HT-29 (cell line): ENCODE measurements at regions not wholly inside any gene's neighbourhood (a gene's known extent, or its start where the extent isn't known, plus 50 kb on each side); places are given as distances from the start of the nearest gene placed in this dataset.

ENCODE experiments used
- DNase-seq: peaks from one replicate; pipeline ENCODE4 v3.0.0-alpha.2; 2015; ENCODE audit warnings: low spot score

DNA sequence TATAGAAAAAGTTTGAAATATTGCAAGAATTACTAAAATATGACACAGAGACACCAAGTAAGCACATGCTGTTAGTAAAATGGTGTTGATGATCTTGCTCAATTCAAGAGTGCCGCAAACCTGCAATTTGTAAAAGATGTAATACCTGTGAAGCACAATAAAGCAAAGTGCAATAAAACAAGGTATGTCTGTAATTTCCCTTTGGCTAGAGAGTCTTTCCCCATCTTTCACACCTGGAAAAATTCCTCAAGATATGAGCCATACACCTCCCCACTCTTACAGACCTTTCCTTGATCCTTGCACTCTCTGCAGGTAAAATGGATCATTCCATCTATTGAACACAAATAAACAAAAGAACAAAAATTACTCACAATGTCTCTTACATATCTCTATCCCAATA is 597.8 kb downstream of the EFNA5 start:
- no peak for DNase-seq

DNA sequence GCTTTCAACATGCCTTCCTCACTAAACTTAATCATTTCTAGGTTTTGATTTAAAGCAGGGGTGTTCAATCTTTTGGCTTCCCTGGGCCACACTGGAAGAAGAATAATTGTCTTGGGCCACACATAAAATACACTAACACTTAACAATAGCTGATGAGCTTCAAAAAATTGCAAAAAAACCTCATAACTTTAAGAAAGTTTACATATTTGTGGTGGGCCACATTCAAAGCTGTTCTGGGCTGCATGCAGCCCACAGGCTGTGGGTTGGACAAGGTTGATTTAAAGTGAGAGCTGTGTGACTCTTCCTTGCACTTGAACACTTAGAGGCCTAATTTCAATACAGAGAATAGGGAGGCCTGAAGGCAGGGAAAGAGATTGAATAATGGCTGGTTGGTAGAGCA is 598.3 kb downstream of the EFNA5 start:
- DNase-seq: no peak

DNA sequence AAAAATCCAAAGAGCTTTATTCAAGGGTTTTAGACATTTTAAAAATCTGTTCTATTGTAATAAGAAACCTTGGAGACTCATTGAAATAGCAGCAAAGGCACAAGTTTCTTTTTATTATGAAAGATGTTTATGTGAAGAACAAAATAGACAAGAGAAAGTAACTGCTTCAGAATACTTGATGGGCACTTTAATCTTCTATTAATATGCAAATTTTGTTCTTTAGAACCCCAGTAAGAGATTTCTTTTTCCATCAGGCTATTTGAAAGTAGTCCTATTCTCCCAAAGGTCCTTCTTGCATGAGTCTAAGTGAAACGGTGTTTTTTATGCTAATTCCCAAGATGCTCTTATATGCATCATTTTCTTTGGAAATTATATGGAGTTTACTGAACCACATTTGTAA is 602.0 kb downstream of the EFNA5 start:
- no peak for DNase-seq

DNA sequence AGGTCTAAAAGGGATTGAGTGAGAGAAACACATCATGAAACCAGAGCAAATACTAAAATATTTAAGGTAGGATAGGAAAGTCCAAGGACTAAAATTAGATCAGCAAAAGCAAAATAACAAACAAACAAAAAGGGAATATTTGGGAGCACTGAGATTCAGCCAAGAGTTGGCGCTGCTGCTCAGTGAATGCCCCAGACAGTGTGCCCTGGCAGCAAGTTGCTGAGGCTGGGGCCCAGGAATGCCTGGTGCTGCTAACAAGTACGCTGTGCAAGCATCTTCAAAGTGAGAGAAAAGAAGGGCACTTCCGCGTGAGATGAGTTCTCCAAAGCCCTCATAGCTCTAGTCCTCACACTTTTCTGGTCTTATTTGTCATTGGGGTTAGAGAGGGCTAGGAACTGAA is 603.3 kb downstream of the EFNA5 start:
- DNase-seq: no peak

DNA sequence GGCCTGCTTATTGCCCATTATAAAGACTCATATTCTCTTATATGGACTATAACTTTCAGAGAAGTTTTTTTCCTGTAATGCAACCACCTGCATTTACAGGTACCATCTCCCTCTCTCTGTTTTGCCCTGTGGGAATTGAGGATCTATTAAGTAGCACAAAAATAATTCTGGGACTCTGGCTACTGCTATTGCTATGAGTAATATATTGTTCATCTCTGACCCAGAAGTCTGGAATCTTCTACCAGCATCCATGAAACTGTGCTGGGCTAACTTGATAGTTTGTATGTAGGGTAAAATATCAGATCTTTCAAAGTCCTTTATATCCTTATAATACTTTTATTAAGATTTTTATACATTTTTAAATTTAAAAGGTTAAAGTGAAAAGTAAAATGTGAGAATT is 607.2 kb downstream of the EFNA5 start:
- no peak for DNase-seq

DNA sequence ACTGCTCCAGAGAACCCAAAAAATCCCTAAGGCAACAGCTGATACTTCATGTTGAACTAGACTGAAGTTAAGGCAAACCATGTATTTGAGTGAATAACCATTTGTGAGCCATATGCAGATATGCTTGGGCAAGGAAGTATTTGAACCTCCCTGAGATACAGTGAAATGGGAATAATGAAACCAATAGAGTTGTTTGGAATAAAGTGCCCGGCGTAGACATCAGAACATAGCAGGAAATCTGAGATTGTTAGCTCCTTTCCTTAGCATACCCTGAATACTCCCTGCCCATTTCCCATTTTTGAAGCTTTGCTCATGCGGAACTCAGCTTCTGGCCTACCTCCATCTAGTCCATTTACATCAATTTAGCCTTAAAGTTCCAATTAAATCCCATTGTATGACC is 611.9 kb downstream of the EFNA5 start:
- DNase-seq: no peak

DNA sequence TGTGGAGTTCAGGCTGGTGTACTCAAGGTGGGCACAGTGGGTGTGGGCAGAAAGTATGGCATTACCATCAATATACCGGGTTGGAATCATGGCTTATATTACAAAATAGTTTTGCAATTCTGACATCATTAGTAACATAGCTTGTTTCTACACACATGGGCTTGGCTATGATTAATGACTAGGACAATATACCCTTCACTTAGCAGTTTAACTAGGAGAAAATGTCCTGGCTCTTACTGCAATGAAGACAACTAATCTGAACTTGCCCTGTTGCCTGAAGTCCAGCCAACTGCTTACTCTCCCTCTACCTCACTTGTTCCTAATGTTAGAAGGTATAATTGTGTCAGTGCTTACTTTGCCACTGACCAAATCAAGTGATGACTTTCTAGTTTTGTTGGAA is 612.5 kb downstream of the EFNA5 start:
- DNase-seq: no peak

DNA sequence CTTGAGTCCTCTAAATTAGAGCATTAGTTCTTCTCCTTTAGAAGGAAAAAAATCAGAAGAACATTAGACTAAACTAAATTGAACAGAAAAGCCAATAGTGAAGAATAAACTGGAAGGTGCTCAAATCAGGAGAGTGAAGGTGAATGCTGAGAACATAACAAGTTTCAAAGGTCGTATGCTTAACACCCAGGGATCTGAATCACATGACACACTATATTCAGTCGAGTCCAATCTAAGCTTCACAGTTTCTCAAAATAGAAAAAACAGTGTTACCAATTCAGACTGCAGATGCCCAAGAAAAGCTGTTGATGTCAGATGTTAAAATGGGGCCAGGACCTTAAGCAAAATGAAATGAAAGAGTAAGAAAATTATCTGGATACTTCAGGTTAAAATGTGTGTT is 614.5 kb downstream of the EFNA5 start:
- DNase-seq: no peak

DNA sequence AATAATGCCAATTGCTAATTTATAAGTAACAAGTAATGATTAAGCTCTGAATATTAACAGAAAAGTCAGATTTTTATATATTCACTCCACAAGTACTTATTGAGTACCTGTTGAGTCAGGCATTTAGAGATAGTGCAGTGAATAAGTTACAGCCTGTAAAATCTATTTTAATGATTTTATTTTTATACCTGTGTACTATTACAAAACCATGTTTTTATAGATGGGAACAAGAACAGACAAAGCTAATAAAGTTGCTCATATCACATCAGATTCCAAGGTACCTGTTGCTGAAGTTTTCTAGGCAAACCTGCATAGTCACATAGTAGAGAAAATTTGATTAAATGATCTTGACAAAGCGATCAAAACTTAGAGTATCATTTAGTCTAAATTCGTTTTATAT is 623.7 kb downstream of the EFNA5 start:
- DNase-seq: no peak

DNA sequence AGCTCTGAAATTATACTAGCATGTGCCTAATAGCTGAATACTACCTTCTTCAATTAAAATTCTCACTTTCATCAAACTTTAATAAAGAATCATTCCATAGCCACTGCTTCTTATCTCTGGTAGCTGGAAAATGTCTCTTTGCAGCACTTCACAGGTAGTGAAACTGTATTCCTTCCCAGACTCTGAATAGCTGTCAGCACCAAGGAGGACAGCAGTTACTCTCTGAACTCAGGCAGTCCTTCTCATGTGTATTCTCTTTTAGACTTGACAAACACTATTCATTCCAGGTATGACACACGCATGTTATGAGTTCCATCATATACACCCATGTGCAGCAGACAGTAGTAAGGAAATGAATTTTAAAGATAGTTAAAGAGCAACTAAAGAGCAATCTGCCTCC is 627.1 kb downstream of the EFNA5 start:
- no peak for DNase-seq

DNA sequence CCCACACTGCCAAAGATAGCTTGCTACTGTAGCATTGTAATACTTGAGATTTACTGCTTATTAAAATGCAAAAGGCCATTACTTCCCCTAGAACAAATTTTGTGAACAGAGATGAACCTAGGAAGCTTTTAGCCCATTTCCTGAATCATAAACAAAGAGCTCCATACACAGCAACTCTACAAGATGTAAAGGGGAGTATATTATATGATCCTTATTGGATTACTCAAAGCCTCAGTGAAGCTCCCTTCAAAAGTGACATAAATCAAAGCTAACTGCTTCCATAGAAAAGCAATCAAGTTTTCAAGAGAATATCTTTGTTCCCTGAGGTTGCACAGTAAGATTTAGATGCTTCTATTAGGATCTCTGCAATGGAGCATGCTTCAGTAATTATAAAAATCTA is 629.8 kb downstream of the EFNA5 start:
- no peak for DNase-seq

DNA sequence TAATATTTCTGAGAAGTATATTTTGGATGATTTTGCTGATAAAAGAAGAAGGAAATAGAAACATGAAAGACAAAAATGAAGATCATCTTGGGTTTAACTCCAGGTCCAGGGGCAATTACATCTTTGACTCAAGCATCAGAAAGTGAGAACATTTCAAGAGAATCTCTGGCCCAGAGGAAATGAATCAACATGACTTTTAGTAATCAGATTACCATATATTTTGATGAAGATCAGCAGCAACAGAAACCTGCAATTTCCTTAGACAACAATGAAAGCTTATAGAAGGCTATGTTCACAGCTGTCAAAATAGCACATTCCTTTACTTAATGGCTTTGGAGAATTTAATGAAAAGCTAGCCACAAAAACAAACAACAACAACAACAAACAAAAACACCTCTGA is 638.1 kb downstream of the EFNA5 start:
- DNase-seq: no peak

DNA sequence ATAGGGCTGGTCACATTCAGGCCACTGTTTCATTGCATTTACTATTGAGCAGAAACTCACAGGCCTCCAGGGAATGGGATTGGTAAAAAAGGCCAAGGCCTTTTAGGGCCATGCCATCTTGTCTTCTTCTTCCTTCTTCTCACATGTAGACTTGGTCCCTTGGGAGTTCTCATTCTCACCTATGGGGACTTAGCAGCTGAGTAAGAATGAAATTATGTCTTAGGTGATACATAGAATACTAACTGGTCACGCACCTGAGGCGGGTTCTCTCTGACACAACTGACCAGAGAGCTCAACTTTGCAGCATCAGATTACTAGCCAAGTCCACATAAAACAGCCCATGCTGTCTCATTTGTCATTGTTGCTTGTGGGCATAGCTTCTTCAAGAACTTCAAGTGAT is 641.8 kb downstream of the EFNA5 start:
- no peak for DNase-seq

DNA sequence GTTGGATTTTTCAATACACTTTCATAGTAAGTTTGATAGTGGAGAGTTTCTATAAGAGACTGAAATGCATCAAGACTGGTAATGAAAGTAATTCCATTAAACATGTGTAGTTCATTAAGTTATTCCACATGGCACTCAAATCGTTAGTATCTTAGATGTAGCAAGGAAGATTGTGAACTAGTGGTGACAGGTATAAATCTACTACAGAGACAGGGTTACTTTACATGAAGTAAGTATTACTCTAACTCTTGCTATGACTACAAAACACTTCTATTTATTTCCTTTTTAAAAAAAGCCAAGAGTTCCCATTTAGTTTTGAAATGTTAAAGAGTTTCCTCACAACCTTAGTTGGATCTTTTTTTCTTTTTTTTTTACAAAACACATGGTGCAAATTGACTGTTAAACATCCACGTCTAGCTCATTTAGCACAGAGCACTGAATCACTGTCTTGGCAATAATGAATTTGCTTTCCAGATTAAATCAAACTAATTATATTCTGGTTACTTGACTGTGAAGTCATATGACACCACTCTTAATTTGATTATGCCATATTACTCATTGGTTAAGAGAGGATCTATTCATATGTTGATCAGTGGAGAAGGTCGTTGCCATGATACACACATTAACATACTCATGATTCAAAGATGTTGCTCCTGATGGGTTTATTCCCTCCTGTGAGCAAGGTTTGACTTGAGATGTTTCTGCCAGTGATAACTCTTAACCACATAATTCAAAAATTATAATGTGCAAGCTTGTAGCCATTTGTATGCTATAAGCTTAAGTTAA is 644.8 kb downstream of the EFNA5 start:
- DNase-seq: no peak

DNA sequence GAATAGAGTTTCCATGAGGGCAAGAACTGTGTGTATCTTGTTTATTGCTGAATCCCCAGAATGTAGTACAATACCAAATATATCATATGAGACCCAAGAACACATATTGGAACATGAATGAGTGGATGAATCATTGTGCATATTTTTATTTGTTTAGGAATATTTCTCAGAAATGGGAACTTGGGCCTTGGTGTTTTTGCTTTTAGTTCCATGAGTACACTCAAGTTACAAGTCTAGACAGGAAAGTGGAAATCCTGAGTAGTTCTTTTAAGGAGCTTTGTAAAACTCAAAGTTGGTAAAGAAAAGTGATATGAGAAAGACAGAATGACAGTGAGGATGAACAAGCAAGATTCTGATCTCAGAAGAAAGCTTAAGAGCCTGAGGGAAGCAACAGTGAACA is 647.0 kb downstream of the EFNA5 start:
- no peak for DNase-seq

DNA sequence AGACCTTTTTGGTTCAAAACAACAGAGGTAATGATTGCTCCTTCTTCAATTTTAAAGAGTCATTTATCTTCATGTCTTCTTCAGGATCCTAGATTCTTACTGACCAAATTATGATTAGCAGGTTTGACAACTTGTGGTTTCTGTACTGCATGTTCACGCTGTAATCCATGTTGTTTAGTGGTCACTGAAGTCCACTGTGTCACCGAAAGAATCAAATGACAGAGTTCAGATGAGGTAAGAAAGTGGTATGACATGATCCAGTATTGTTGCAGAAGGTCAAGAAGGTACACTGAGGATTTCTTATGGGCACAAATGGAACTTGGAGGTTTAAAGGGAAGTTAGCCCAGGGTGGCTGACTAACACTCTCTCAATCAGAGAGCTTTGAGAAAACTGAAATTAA is 649.2 kb downstream of the EFNA5 start:
- DNase-seq: no peak

DNA sequence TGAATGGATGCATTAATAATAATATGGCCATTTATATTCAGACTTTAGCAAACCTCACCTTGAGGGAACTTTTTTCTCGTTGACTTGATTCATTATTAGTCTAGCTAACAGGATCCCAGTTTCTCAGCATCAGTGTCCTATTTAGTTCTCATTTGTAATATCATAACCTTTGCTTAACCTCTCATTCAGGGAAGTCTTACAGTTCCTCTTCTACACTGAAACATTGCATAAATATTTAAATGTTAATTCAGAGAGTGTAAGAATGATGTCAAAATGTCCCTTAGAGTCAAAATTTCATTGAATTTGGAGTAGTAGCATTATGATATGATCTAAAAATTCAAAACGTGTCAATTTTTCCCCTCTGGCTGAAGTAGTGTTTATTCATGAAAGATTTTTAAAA is 650.1 kb downstream of the EFNA5 start:
- no peak for DNase-seq

DNA sequence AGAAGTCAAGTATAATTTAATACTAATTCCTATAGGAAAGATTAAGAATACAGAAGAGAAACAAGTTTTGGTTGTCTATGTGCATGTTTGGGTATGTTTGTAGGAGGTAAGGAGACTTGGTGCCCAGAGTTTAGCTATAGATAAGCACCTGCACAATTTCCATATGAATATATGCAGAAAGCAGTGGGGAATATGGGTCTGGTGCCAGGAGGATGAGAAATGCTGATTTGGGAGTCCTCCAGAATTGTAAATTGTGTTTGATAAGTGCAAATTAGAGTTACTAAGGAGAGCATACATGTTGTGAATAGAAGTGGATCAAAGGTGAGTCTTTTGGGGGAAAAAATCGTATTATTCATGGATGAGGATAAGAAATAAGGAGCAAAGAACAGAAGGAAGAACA is 653.1 kb downstream of the EFNA5 start:
- DNase-seq: no peak

DNA sequence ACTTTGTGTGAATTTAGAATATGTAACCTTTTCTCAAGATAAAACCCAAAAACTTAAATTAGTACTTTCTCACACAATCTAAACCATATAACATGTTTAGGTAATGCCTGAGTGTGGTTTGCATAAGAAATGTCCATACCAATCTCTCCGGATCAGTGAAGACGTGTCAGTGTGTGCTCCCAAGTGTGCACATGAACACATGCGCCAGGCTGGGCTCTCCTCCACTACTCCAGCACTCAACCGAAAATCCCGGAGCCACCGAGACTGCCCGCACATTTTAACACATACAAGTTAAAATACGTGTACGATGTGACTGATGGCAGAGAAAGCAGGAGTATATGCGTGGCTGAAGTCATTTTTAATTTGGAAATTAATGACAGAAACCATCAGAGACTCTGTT is 658.4 kb downstream of the EFNA5 start:
- DNase-seq: no peak

DNA sequence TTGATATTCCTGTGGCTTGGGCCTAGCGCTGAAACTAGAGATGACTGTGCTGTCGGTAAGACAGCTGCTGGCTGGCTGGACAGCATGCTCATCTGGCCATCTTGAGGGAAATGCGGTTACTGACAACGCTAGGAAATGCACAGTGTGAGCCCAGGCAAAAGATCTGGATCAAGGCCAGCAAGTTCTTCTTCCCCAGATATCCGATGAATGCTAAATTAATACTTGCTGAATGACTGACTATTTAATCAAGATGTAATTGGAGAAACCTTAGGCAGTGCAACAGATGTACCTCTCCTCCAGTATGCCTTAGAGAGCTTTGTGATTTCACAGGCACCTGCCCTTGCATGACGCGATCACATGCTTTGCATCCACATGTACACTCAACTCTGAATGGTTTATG is 659.1 kb downstream of the EFNA5 start:
- DNase-seq: no peak

DNA sequence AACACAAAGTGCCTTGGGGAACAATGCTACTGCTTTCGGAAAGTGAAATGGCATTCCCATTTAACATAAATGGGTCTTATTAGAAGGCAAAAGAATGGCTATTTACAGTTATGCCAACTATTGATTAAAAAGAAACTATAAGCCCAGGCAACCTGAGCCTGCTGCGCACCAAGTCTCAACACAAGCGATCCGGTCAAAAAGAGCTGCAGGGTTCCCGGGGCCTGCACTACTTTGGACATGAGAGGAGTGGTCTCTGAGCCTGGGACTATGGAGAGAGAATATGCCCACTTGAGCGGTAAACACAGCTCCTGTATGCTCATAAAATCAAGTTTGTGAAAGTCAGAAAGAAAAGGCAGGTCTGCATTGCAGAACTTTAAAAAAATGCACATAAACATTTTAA is 660.7 kb downstream of the EFNA5 start:
- DNase-seq: no peak

DNA sequence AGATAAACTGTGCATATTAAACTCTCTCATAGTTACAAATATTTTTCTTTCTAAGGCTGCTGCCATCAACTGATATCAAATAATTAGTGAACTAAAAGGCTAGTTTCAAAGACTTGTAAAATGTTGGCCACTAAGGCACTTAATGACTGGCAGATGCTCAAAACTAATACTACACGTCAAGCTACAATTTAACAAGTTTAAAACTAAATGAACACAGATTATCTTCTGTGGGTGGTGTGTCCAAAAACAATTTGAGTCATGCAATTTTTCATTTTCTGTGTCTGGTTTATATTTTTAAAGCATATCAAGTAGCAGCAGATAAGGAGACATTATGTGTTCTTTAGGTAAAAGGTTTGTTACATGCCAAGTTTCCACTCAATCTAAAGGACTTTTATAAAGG is 665.1 kb downstream of the EFNA5 start:
- DNase-seq: no peak

DNA sequence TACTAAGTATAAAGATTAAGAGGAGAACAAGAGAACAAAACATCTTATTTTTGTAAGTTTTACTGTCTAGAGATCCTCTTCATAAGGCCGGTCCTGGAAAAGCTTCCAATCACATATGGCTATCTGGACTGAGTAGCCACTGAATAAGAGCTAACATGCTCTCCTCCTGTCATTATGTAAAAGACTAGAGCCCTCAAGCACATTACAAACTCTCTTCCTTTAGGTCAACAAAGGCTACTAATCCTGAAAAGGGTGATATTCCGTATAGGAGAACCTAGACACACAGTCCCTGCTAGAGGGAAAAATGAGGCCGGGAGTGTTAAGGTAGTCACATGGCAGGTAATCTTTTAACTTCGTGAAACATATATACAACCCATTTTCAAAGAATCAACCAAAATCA is 665.6 kb downstream of the EFNA5 start:
- DNase-seq: no peak

DNA sequence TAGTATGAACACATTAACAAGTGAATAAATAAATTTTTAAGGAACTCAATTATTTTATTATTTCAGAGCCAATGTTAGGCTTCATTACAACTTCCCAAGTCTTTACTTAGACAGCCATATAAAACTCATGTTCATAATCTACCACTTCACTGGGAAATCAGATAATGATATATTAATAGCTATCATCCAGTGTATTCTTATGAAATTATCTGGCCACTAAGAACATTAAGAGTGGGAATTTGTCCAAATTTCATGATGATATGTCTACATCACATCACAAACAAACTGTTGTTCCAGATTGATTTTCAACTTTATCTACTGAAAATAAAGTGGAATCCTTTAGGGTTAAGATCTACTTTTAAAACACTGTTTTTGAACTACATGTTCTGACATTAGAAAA is 668.6 kb downstream of the EFNA5 start:
- DNase-seq: no peak
